ENCODE measurements at regions not wholly inside any gene's neighbourhood (a gene's known extent, or its start where the extent isn't known, plus 50 kb on each side); places are given as distances from the start of the nearest gene placed in this dataset.
"Not testable (repeated sequence)": the region's sequence is repeated elsewhere in the genome, so short reads cannot be mapped to it uniquely, and the experiment has no call there.

DNA sequence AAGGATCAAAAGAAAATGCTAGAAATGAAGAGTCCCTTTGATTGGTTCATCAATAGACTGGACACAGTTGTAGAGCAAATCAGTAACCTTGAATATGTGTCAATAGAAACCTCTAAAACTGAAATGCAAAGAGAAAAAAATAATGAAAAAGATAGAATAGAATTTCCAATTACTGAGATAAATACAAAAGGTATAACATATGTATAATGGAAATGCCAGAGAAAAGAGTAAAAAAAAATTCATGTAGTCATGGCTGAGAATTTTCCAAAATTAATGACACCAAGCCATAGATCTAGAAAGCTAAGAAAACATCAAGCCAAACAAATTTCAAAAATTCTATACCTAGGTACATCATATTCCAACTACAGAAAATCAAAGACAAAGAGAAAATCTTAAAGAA is 62.0 kb upstream of the HGF start:
- Histone ChIP-seq H3K9me2 (ENCODE audit: insufficient read depth) (no peaks in the 10 kb centered on the region), H2AFZ (no peak overlapping the region), H3K9me3 (ENCODE audit: insufficient read depth, low read depth) (no peaks in the 10 kb centered on the region), H3K27ac (no peak overlapping the region), H3K79me2 (ENCODE audit: low read depth) (no peaks in the 10 kb centered on the region), H4K20me1 (ENCODE audit: insufficient read depth) (no peaks in the 10 kb centered on the region), H3K4me1 (replicated peaks; ENCODE audit: insufficient read depth) (no peaks in the 10 kb centered on the region), H3K4me3 (no peak overlapping the region), H3K27me3 (ENCODE audit: insufficient read depth, low read depth) (no peaks in the 10 kb centered on the region), H3F3A (ENCODE audit: insufficient read depth, low read depth) (no peaks in the 10 kb centered on the region), H3K36me3 (ENCODE audit: low read depth) (no peaks in the 10 kb centered on the region), H3K4me2 (no peak overlapping the region)
- intact Hi-C loops (cut with micrococcal nuclease; ENCODE audit: unreplicated experiment) = no loop called here
- ChIA-PET CTCF (no interaction called here), POLR2A (ENCODE audit: unreplicated experiment) (no interaction called here)
- no peak for TF ChIP-seq EZH2 (IDR thresholded peaks at IDR 0.05; ENCODE audit: low read depth)
- TF ChIP-seq, protein P1, sequence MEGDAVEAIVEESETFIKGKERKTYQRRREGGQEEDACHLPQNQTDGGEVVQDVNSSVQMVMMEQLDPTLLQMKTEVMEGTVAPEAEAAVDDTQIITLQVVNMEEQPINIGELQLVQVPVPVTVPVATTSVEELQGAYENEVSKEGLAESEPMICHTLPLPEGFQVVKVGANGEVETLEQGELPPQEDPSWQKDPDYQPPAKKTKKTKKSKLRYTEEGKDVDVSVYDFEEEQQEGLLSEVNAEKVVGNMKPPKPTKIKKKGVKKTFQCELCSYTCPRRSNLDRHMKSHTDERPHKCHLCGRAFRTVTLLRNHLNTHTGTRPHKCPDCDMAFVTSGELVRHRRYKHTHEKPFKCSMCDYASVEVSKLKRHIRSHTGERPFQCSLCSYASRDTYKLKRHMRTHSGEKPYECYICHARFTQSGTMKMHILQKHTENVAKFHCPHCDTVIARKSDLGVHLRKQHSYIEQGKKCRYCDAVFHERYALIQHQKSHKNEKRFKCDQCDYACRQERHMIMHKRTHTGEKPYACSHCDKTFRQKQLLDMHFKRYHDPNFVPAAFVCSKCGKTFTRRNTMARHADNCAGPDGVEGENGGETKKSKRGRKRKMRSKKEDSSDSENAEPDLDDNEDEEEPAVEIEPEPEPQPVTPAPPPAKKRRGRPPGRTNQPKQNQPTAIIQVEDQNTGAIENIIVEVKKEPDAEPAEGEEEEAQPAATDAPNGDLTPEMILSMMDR (conservative IDR thresholded peaks at IDR 0.05) = no peak
- no peak for DNase-seq
- no TSS peak for BruUV-seq (replicated peaks)

DNA sequence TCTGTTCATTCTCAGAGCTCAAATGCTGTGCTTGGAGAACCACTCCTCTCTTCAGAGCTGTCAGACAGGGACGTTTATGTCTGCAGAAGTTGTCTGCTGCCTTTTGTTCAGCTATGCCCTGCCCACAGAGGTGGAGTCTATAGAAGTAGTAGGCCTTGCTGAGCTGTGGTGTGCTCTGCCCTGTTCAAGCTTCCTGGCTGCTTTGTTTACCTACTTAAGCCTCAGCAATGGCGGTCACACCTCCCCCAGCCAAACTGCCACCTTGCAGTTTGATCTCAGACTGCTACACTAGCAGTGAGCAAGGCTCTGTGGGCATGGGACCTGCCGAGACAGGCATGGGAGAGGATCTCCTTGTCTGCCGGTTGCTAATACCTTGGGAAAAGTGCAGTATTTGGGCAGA is 59.7 kb upstream of the HGF start:
- BruUV-seq (replicated peaks); H4K20me1 ChIP-seq (ENCODE audit: insufficient read depth); DNase-seq; H2AFZ ChIP-seq; H3K9me2 ChIP-seq (ENCODE audit: insufficient read depth); H3K4me1 ChIP-seq (replicated peaks; ENCODE audit: insufficient read depth); CTCF ChIA-PET; H3K27ac ChIP-seq; H3K27me3 ChIP-seq (ENCODE audit: insufficient read depth, low read depth); H3K79me2 ChIP-seq (ENCODE audit: low read depth); H3F3A ChIP-seq (ENCODE audit: insufficient read depth, low read depth); H3K4me2 ChIP-seq; intact Hi-C loops (cut with micrococcal nuclease; ENCODE audit: unreplicated experiment); H3K36me3 ChIP-seq (ENCODE audit: low read depth); H3K9me3 ChIP-seq (ENCODE audit: insufficient read depth, low read depth); H3K4me3 ChIP-seq: not testable (repeated sequence)
- POLR2A ChIA-PET (ENCODE audit: unreplicated experiment) = interaction anchor here (0.6 kb wide), 1 partner anchor 1856 kb away, joined by 5 read pairs; no protein-coding TSS in a partner anchor

DNA sequence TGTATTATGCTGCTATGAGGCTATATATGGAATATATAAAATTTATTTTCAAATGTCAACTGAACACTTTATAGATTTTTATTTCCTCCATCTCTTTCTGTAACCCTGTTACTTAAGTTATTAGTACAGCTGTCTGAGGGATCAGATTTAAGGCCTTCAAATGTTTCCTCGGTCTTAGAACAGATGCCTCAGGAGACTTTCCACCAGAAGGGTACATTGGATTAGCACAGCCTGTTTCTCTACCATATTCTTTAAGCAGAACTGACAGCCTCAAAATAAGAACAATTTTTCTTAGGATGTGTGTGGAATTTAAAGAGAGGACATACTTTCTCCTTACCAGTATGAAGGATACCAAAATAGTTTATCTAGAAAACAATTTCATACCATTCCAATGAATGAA is 53.0 kb upstream of the HGF start:
- H3F3A ChIP-seq (ENCODE audit: insufficient read depth, low read depth) = no peaks in the 10 kb centered on the region
- no peaks in the 10 kb centered on the region for H3K36me3 ChIP-seq (ENCODE audit: low read depth)
- no peaks in the 10 kb centered on the region for H3K9me3 ChIP-seq (ENCODE audit: insufficient read depth, low read depth)
- CTCF ChIA-PET = no interaction called here
- no peak for DNase-seq
- BruUV-seq (replicated peaks) = no TSS peak
- no peaks in the 10 kb centered on the region for H3K9me2 ChIP-seq (ENCODE audit: insufficient read depth)
- H3K4me3 ChIP-seq = no peak overlapping the region
- no peaks in the 10 kb centered on the region for H4K20me1 ChIP-seq (ENCODE audit: insufficient read depth)
- H3K4me2 ChIP-seq = no peak overlapping the region
- POLR2A ChIA-PET (ENCODE audit: unreplicated experiment) = no interaction called here
- TF ChIP-seq, protein P1 (conservative IDR thresholded peaks at IDR 0.05) = no peak
- no peak for TF ChIP-seq EZH2 (IDR thresholded peaks at IDR 0.05; ENCODE audit: low read depth)
- no peaks in the 10 kb centered on the region for H3K27me3 ChIP-seq (ENCODE audit: insufficient read depth, low read depth)
- intact Hi-C loops (cut with micrococcal nuclease; ENCODE audit: unreplicated experiment) = no loop called here
- no peaks in the 10 kb centered on the region for H3K4me1 ChIP-seq (replicated peaks; ENCODE audit: insufficient read depth)
- no peaks in the 10 kb centered on the region for H3K79me2 ChIP-seq (ENCODE audit: low read depth)
- H3K27ac ChIP-seq = no peak overlapping the region
- H2AFZ ChIP-seq = 0 out of 2 replicates have a peak overlapping the region, but pooled peaks have one; percentile 64

DNA sequence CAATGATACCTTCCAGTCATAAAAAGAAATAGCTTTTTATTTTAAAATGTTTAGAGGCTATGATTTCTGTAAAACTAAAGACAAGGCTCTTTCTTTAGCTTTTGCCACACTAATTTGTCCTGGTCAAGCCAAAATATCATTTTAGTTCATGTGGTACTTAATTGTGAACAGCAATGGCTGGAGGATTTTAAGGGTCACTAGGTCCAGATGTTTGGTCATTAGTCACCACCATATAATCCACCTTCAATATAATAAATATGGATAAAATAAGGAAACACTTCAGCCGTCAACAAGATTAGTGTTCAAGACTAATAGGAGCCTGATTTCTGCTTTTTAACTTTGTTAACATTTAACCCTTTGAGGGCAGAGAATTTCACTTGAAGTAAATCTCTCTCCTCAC is 50.0 kb upstream of the HGF start:
- DNase-seq = no peak
- Histone ChIP-seq H3K9me3 (ENCODE audit: insufficient read depth, low read depth) (no peaks in the 10 kb centered on the region), H3K4me3 (no peak overlapping the region), H3K4me1 (replicated peaks; ENCODE audit: insufficient read depth) (no peaks in the 10 kb centered on the region), H3F3A (ENCODE audit: insufficient read depth, low read depth) (no peaks in the 10 kb centered on the region), H3K4me2 (no peak overlapping the region), H2AFZ (no peak overlapping the region), H3K27ac (no peak overlapping the region), H3K27me3 (ENCODE audit: insufficient read depth, low read depth) (no peaks in the 10 kb centered on the region), H3K36me3 (ENCODE audit: low read depth) (no peaks in the 10 kb centered on the region), H4K20me1 (ENCODE audit: insufficient read depth) (no peaks in the 10 kb centered on the region), H3K79me2 (ENCODE audit: low read depth) (no peaks in the 10 kb centered on the region), H3K9me2 (ENCODE audit: insufficient read depth) (no peaks in the 10 kb centered on the region)
- CTCF ChIA-PET = no interaction called here
- POLR2A ChIA-PET (ENCODE audit: unreplicated experiment) = no interaction called here
- intact Hi-C loops (cut with micrococcal nuclease; ENCODE audit: unreplicated experiment) = no loop called here
- BruUV-seq (replicated peaks) = no TSS peak
- TF ChIP-seq, protein P1 (conservative IDR thresholded peaks at IDR 0.05) = no peak
- TF ChIP-seq EZH2 (IDR thresholded peaks at IDR 0.05; ENCODE audit: low read depth) = no peak

Measured in PC-9 (cell line).